ENCODE measurements at regions not wholly inside any gene's neighbourhood (a gene's known extent, or its start where the extent isn't known, plus 50 kb on each side); places are given as distances from the start of the nearest gene placed in this dataset.
"Not testable (repeated sequence)": the region's sequence is repeated elsewhere in the genome, so short reads cannot be mapped to it uniquely, and the experiment has no call there.

DNA sequence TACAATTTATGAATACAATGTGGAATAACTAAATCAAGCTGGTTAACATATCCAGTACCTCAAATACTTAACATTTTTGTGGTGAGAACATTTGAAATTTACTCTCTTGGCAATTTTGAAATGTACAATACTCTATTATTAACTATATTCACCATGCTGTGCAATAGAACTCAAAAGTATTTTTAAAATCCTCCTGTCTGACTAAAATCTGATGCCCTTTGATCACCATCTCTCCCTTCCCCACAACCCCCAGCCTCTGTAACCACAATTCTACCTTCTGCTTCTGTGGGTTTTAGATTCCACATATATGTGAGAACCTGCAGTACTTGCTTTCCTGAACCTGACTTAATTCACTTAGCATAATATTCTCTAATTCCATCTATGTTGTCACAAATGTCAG is 71.6 kb upstream of the ALOX12 start:
- TF ChIP-seq, protein P1, sequence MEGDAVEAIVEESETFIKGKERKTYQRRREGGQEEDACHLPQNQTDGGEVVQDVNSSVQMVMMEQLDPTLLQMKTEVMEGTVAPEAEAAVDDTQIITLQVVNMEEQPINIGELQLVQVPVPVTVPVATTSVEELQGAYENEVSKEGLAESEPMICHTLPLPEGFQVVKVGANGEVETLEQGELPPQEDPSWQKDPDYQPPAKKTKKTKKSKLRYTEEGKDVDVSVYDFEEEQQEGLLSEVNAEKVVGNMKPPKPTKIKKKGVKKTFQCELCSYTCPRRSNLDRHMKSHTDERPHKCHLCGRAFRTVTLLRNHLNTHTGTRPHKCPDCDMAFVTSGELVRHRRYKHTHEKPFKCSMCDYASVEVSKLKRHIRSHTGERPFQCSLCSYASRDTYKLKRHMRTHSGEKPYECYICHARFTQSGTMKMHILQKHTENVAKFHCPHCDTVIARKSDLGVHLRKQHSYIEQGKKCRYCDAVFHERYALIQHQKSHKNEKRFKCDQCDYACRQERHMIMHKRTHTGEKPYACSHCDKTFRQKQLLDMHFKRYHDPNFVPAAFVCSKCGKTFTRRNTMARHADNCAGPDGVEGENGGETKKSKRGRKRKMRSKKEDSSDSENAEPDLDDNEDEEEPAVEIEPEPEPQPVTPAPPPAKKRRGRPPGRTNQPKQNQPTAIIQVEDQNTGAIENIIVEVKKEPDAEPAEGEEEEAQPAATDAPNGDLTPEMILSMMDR (IDR thresholded peaks at IDR 0.05; ENCODE audit: control insufficient read depth, insufficient read depth, low read depth, low read length, missing control alignments): no peak
- H3K4me3 ChIP-seq (ENCODE audit: control insufficient read depth, low read depth, low read length): no peak overlapping the region
- DNase-seq (ENCODE audit: low read depth): no peak

DNA sequence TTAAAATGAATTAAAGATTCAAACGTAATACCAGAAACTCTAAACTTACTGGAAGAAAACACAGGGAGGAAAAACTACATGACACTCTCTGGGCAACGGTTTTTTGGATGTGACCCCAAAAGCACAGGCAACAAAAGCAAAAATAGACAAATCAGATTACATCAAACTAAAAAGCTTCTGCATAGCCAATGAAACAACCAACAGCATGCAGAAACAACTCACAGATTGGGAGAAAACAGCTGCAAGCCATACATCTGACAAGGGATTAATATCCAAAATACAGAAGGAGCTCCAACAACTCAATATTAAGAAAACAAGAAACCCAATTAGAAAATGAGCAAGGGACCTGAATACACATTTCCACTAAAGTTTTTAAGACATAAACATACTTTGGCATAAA is 69.2 kb upstream of the ALOX12 start:
- TF ChIP-seq, protein P1 (IDR thresholded peaks at IDR 0.05; ENCODE audit: control insufficient read depth, insufficient read depth, low read depth, low read length, missing control alignments): no peak
- DNase-seq (ENCODE audit: low read depth): no peak
- H3K4me3 ChIP-seq (ENCODE audit: control insufficient read depth, low read depth, low read length): no peak overlapping the region

DNA sequence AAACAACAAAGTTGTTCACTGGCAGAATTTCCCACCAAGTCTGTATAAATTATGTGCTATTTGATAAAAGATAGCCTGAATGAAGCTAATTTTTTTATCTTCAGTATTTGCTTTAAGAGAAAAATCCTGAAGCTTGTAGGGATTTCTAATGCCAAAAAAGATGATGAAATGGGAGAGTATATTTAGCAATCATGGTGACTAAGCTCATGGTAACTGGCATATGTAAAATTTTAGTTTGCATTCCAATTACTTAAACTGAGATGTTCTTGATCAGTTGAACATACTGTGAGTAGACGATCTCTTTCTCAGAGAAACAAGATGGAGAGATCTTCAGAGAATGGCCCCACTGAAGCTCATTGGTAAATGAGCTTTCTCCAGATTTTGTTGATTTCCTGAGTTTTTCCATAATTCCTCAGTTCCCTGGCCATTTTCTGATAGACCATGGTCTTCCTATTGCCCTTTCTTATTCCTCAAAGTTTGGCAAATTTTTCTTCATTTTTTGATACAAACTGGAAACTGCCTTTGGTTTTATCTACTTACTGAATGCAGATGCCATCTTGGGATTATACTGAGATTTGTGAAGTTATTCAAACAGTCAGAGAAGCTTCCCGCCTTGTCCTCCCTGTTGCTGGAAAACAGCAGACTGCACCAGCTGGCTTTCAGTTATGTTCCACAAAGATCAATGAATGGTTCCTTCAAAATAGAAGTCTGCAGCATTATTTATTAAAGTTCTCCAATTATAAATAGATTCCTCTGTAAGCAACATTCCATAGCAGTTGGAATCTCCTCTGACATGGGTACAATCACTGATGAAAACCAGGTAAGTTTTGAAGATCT is 68.3 kb upstream of the ALOX12 start:
- TF ChIP-seq, protein P1 (IDR thresholded peaks at IDR 0.05; ENCODE audit: control insufficient read depth, insufficient read depth, low read depth, low read length, missing control alignments): no peak
- DNase-seq (ENCODE audit: low read depth): peak; percentile 62
- H3K4me3 ChIP-seq (ENCODE audit: control insufficient read depth, low read depth, low read length): no peak overlapping the region

DNA sequence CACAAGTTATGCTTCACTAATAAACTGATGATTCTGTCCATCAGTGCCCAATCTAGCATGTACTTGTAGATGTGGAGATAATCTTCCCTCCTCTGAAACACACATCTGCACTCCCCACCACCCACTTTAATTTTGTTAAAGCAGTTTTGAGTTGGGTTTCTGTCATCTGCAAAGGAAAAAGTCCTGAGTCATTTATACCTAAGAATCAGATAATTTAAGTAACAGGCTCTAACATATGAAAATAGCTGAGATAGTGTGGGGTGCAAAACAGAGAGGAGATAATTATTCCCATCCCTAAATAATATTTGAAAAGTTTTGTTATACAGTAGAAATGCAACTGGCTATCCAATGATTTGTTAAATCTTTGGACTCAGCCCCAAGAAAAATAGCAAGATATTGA is 67.7 kb upstream of the ALOX12 start:
- H3K4me3 ChIP-seq (ENCODE audit: control insufficient read depth, low read depth, low read length): no peak overlapping the region
- DNase-seq (ENCODE audit: low read depth): no peak
- TF ChIP-seq, protein P1 (IDR thresholded peaks at IDR 0.05; ENCODE audit: control insufficient read depth, insufficient read depth, low read depth, low read length, missing control alignments): no peak

DNA sequence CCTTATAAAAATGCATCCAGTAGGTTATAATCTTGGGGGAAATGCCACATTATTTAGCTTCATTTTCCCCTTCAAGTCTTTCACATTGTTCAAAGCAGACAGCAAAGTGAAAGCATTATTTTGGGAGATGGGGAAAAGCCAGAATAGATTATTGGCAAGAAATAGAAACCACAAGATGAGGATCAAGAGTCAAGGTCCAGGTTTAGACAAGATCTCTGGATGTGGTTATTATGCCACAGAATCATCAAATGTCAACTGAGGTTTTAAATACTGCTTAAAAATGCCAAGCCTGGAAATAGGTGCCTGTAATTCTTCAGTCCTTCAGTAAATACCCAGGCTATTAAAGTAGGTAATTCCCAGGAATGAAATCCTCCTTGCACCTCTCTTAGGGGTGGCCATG is 65.1 kb upstream of the ALOX12 start:
- TF ChIP-seq, protein P1 (IDR thresholded peaks at IDR 0.05; ENCODE audit: control insufficient read depth, insufficient read depth, low read depth, low read length, missing control alignments): no peak
- no peak for DNase-seq (ENCODE audit: low read depth)
- no peak overlapping the region for H3K4me3 ChIP-seq (ENCODE audit: control insufficient read depth, low read depth, low read length)

DNA sequence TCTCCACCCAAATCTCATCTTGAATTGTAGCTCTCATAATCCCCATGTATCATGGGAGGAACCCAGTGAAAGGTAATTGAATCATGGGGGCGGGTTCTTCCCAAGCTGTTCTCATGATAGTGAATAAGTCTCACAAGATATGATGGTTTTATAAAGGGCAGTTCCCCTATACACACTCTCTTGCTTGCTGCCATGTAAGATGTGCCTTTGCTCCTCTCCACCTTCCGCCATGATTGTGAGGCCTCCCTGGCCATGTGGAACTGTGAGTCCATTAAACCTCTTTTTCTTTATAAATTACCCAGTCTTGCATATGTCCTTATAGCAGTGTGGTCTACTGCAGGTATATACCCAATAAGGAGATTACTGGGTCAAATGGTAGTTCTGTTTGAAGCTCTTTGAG is 61.3 kb upstream of the ALOX12 start:
- DNase-seq (ENCODE audit: low read depth); H3K4me3 ChIP-seq (ENCODE audit: control insufficient read depth, low read depth, low read length): not testable (repeated sequence)

DNA sequence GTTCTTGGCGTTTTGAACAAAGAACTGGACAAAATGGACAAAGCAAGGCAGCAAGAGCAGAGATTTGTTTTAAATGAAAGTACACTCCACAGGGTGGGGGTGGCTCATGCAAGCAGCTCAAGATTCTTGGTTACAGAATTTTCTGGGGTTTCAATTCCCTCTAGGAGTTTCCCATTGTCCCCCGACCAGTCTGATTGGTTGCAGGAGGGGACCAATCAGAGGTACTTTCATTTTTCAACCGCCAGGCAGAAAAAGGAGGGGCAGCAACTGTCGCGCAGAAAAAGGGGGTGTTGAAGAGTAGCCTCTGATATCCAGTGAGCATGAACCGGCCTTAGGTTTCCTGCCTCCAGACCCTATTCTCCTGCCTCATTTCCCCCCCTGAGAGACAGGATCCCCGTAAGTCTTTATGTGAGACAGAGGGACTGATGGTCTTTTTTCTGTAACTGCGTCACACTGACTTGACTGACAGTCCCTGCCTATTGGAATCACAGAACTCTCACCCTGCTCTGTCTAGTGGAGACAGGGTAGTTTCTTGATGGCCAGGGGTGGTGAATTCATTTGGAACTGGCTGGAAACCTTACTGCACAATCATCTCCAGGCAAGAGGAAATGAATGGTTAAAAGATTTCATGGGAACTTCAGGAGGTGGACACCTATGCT is 59.4 kb upstream of the ALOX12 start:
- H3K4me3 ChIP-seq (ENCODE audit: control insufficient read depth, low read depth, low read length): peak overlapping the region; percentile 60
- TF ChIP-seq, protein P1 (IDR thresholded peaks at IDR 0.05; ENCODE audit: control insufficient read depth, insufficient read depth, low read depth, low read length, missing control alignments): no peak
- no peak for DNase-seq (ENCODE audit: low read depth)
